SK-N-SH treated with all-trans-retinoic acid at 6 μM for 48 hours (cell line): ENCODE measurements at regions not wholly inside any gene's neighbourhood (a gene's known extent, or its start where the extent isn't known, plus 50 kb on each side); places are given as distances from the start of the nearest gene placed in this dataset.

Experiments
- CSDC2 ChIP-seq: fragments of 250-450 bp; sonication (Bioruptor Pico); IDR thresholded peaks from 2 replicates; pipeline ENCODE4 v1.5.0; 2020; ENCODE audit warnings: mild to moderate bottlenecking, moderate library complexity
- OSR1 ChIP-seq: fragments of 250-450 bp; sonication (Bioruptor Pico); IDR thresholded peaks from 2 replicates; pipeline ENCODE4 v1.8.0; 2022; ENCODE audit warnings: moderate library complexity, mild to moderate bottlenecking, inconsistent platforms
- PPARA ChIP-seq: fragments of 250-450 bp; sonication (Bioruptor Pico); IDR thresholded peaks from 2 replicates; pipeline ENCODE4 v1.5.0; 2020; ENCODE audit warnings: mild to moderate bottlenecking, borderline replicate concordance
- ZC3H10 ChIP-seq: fragments of 250-450 bp; sonication (Bioruptor Pico); IDR thresholded peaks from 2 replicates; pipeline ENCODE4 v1.5.1; 2021; ENCODE audit warnings: mild to moderate bottlenecking, moderate library complexity
- TF ChIP-seq, protein P1 (sequence below): fragments of 250-450 bp; sonication (Bioruptor Pico); IDR thresholded peaks from 2 replicates; pipeline ENCODE4 v1.5.1; 2021; ENCODE audit warnings: mild to moderate bottlenecking, moderate library complexity

- TF ChIP-seq ZC3H10 (CRISPR knock-in tag) (no peak), PPARA (no peak), CSDC2 (no peak), OSR1 (no peak)
- TF ChIP-seq, protein P1, sequence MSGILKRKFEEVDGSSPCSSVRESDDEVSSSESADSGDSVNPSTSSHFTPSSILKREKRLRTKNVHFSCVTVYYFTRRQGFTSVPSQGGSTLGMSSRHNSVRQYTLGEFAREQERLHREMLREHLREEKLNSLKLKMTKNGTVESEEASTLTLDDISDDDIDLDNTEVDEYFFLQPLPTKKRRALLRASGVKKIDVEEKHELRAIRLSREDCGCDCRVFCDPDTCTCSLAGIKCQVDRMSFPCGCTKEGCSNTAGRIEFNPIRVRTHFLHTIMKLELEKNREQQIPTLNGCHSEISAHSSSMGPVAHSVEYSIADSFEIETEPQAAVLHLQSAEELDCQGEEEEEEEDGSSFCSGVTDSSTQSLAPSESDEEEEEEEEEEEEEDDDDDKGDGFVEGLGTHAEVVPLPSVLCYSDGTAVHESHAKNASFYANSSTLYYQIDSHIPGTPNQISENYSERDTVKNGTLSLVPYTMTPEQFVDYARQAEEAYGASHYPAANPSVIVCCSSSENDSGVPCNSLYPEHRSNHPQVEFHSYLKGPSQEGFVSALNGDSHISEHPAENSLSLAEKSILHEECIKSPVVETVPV (CRISPR knock-in tag), result no peak
These were observed 972.6 kb upstream of the EDIL3 start for GRCh38 chr5:85357309-85357708.
